NT2/D1 (cell line): ENCODE measurements at regions not wholly inside any gene's neighbourhood (a gene's known extent, or its start where the extent isn't known, plus 50 kb on each side); places are given as distances from the start of the nearest gene placed in this dataset.

Experiments
- DNase-seq: peaks from one replicate; pipeline ENCODE4 v3.0.0-alpha.2; 2011; ENCODE audit warnings: low read depth, low spot score
- H3K27me3 ChIP-seq: 2 replicates; pipeline ENCODE4 v1.6.0; 2011; ENCODE audit warnings: mild to moderate bottlenecking; ENCODE audit not compliant: insufficient read length, insufficient read depth
- H3K36me3 ChIP-seq: 2 replicates; pipeline ENCODE4 v1.6.1; 2011; ENCODE audit warnings: mild to moderate bottlenecking, low read length, mixed read lengths; ENCODE audit not compliant: insufficient read depth, insufficient read length
- H3K4me1 ChIP-seq: 2 replicates; pipeline ENCODE4 v1.5.1; 2011; ENCODE audit not compliant: insufficient read depth, insufficient read length
- H3K4me3 ChIP-seq: 2 replicates; pipeline ENCODE4 v1.5.1; 2011; ENCODE audit warnings: low read depth; ENCODE audit not compliant: insufficient read length
- H3K9ac ChIP-seq: 2 replicates; pipeline ENCODE4 v1.6.0; 2011; ENCODE audit warnings: low read depth; ENCODE audit not compliant: insufficient read length
- H3K9me3 ChIP-seq: 2 replicates; pipeline ENCODE4 v1.5.1; 2011; ENCODE audit warnings: mild to moderate bottlenecking, low read length; ENCODE audit not compliant: insufficient read depth
- SUZ12 ChIP-seq: IDR thresholded peaks from 2 replicates; pipeline ENCODE4 v1.6.1; 2011; ENCODE audit not compliant: insufficient read length, insufficient read depth; ENCODE audit errors: extremely low read depth
- YY1 ChIP-seq: IDR thresholded peaks from 2 replicates; pipeline ENCODE4 v1.6.1; 2011; ENCODE audit not compliant: insufficient read length, insufficient read depth
- ZNF274 ChIP-seq: IDR thresholded peaks from 2 replicates; pipeline ENCODE4 v1.6.1; 2011; ENCODE audit warnings: mild to moderate bottlenecking, low read depth, low read length

DNA sequence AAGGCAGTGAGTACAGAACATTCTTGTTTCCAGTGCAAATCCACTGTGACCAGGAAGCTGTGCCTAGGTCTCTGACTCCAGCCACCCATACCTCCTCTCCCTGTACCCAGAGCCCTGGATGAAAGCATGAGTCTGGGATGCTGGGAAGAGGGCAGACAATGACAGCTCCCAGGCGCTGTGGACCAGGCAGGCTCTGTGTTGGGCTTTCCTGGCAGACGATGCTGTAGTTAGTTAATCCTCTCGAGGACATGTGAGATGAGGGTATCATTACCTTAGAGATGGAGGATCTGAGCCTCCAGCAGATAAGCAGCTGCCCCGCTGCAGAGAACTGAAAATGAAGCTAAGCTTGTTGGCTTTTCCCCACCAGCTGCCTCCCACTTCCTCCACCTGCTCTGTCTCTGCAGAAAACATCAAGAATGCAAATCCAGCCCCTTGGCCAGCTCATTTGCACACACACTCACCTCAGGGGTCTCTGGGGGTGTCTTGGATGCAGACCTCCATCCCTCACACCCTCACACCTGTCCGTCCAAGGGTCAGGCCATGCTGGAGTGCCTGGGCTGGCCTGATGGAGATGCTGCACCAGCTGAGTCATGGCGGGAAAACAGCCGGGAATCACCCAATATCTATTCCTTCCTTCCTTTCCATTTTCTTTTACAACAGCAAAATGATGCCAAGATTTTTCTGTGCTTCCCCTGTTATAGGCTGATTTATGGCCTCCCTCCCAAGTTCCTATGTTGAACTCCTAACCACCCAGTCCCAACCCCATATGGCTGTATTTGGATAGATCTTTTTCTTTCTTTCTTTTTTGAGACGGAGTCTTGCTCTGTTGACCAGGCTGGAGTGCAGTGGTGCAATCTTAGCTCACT is 94.9 kb upstream of the SEPTIN5 start:
- Histone ChIP-seq H3K36me3 (no peaks in the 10 kb centered on the region), H3K9me3 (no peaks in the 10 kb centered on the region), H3K27me3 (no peaks in the 10 kb centered on the region), H3K9ac (no peak overlapping the region), H3K4me3 (no peak overlapping the region), H3K4me1 (peaks cover 16% of the 10 kb centered on the region)
- no peak for DNase-seq
- TF ChIP-seq ZNF274, result no peak

GRCh38 chr22:19620742-19621371 is 93.4 kb upstream of the SEPTIN5 start:
- H3K9ac ChIP-seq, result no peak overlapping the region
- H3K27me3 ChIP-seq, result no peaks in the 10 kb centered on the region
- peaks cover 11% of the 10 kb centered on the region for H3K4me1 ChIP-seq
- TF ChIP-seq ZNF274, result no peak
- no peaks in the 10 kb centered on the region for H3K36me3 ChIP-seq
- H3K4me3 ChIP-seq, result no peak overlapping the region
- no peak for DNase-seq
- H3K9me3 ChIP-seq, result no peaks in the 10 kb centered on the region

- Histone ChIP-seq H3K9ac (peak overlapping the region; percentile 42), H3K4me3 (no peak overlapping the region), H3K4me1 (peaks cover 11% of the 10 kb centered on the region)
Observed at GRCh38 chr22:19621373-19622060, 92.8 kb upstream of the SEPTIN5 start.

GRCh38 chr22:19622061-19622441 is 92.3 kb upstream of the SEPTIN5 start:
- Histone ChIP-seq H3K4me1 (peaks cover 11% of the 10 kb centered on the region), H3K9ac (peak overlapping the region; percentile 42), H3K36me3 (no peaks in the 10 kb centered on the region), H3K27me3 (no peaks in the 10 kb centered on the region), H3K9me3 (no peaks in the 10 kb centered on the region), H3K4me3 (no peak overlapping the region)
- no peak for DNase-seq
- TF ChIP-seq ZNF274 (no peak), SUZ12 (no peak), YY1 (no peak)

More at GRCh38 chr22:19621373-19622060, 92.8 kb upstream of the SEPTIN5 start:
- Histone ChIP-seq H3K36me3 (no peaks in the 10 kb centered on the region), H3K9me3 (no peaks in the 10 kb centered on the region), H3K27me3 (no peaks in the 10 kb centered on the region)
- TF ChIP-seq ZNF274 (no peak), SUZ12 (no peak), YY1 (no peak)
- peak; percentile 42 for DNase-seq

DNA sequence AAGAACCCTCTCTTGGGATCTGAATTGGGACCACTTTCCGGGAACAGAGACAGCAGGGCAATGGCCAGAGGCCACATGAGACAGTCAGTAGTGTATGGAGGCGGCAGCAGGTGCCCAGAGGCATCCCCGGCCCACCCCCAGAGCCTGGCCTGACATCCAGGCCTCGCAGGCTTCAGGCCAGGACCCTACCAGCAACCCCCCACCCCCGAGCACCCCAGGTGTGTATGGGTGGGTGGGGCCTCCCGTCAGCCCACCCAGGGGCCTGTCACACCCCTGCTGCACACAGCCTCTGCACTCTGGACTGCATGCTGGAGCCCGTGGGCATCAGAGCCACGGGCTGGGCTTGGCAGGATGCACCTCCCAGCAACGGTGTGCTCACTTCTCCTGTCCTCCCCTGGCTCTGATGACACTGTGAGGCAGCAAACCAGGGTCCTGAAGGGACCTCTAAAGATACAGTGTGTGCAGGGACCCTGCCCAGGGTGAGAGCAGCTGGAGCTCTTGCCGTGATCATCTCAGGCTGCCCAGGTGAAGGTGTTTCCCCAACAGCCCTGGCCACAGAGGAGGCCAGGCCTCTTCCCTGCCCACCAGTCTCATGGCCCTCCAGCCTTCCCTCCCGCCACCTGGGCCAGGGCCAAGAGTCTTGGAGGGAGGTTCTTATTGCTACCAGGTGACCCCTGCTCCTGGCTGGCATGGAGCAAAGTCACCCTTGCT is 88.8 kb upstream of the SEPTIN5 start:
- Histone ChIP-seq H3K27me3 (no peaks in the 10 kb centered on the region), H3K36me3 (no peaks in the 10 kb centered on the region), H3K9me3 (no peaks in the 10 kb centered on the region), H3K9ac (no peak overlapping the region), H3K4me3 (no peak overlapping the region), H3K4me1 (peaks cover 11% of the 10 kb centered on the region)
- no peak for DNase-seq
- TF ChIP-seq YY1 (no peak), ZNF274 (no peak), SUZ12 (no peak)

DNA sequence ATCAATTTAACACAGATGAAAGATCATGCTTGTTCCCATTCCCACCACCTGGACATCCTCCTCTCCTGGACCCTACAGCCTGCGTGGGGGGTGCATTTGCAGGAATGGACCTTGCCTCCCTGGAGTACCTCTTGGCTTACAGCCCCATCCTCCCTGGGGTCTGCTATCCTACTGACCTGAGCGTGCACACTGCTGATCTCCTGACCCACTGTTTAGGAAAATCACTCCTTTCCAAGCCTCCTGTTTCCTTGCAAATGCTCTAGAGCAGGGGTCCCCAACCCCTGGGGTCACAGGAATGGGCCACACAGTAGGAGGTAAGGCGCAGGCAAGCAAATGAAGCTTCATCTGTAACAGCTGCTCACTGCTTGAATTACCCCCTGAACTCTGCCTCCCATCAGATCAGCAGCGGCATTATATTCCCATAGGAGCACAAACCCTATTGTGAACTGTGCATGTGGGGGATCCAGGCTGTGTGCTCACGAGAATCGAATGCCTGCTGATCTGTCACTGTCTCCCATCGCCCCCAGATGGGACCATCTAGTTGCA is 88.2 kb upstream of the SEPTIN5 start:
- H3K4me3 ChIP-seq, result no peak overlapping the region
- H3K9ac ChIP-seq, result no peak overlapping the region
- DNase-seq, result no peak
- H3K4me1 ChIP-seq, result peaks cover 11% of the 10 kb centered on the region
- H3K27me3 ChIP-seq, result no peaks in the 10 kb centered on the region
- H3K9me3 ChIP-seq, result no peaks in the 10 kb centered on the region
- TF ChIP-seq ZNF274 (no peak), SUZ12 (no peak), YY1 (no peak)
- H3K36me3 ChIP-seq, result no peaks in the 10 kb centered on the region

DNA sequence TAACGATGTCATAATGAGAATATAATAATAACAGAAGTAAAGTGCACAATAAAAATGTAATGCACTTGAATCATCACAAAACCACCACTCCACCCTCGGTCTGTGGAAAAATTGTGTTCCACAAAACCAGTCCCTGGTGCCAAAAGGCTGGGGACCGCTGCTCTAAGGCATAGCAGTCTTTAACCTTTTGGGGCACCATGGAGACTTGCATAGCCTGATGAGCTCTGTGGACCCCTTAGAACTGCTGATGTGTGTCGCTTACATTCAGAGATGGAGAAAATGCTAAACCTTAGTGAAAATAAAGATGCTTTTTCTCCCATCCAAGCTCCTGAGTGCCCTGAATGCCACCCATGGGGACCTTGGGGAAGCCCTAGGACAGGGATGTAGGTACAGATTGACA is 87.6 kb upstream of the SEPTIN5 start:
- DNase-seq, result no peak
- TF ChIP-seq ZNF274 (no peak), SUZ12 (no peak), YY1 (no peak)
- H3K4me3 ChIP-seq, result no peak overlapping the region

More for the DNA sequence above, 87.6 kb upstream of the SEPTIN5 start:
- Histone ChIP-seq H3K4me1 (peaks cover 11% of the 10 kb centered on the region), H3K9me3 (no peaks in the 10 kb centered on the region), H3K27me3 (no peaks in the 10 kb centered on the region), H3K9ac (no peak overlapping the region), H3K36me3 (no peaks in the 10 kb centered on the region)
